ENCODE measurements at regions not wholly inside any gene's neighbourhood (a gene's known extent, or its start where the extent isn't known, plus 50 kb on each side); places are given as distances from the start of the nearest gene placed in this dataset.

DNA sequence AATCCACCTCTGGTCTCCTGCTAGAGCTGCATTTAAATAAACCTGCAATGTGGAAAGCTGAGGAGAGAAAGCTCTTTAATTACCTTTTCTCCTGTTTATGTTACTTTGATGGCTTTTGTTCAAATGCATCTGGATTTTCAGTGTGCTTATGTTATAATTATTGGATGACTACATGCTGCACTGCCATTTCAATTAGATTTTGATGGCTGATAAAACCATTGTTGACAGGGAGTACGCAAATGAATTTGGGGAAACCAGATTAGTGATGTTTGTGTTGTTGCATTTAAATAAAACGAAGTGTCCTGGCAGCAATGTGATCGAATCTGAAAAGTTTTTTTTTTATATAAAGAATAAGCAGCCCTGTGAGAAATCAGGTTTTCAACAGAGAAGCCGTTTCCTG is 799.8 kb downstream of the DIAPH3 start:
- Histone ChIP-seq H3K27ac (no peak overlapping the region), H3K27me3 (replicated peaks; ENCODE audit: insufficient read depth) (no peaks in the 10 kb centered on the region), H3K4me1 (ENCODE audit: control insufficient read depth in 1 of 2, low read depth in 2 of 2) (no peaks in the 10 kb centered on the region), H3K4me3 (no peak overlapping the region), H3K9me3 (no peaks in the 10 kb centered on the region), H3K36me3 (no peaks in the 10 kb centered on the region)
- no peak for DNase-seq (ENCODE audit: low spot score)
- ATAC-seq (ENCODE audit: insufficient number of reproducible peaks, low FRiP score, low read depth), result no peak
- TF ChIP-seq CTCF (IDR thresholded peaks at IDR 0.05), result no peak

GRCh38 chr13:59364641-59365085 is 799.1 kb downstream of the DIAPH3 start:
- ATAC-seq (ENCODE audit: insufficient number of reproducible peaks, low FRiP score, low read depth), result no peak
- no peak for DNase-seq (ENCODE audit: low spot score)
- Histone ChIP-seq H3K9me3 (no peaks in the 10 kb centered on the region), H3K36me3 (no peaks in the 10 kb centered on the region), H3K27me3 (replicated peaks; ENCODE audit: insufficient read depth) (no peaks in the 10 kb centered on the region), H3K4me3 (no peak overlapping the region), H3K27ac (no peak overlapping the region), H3K4me1 (ENCODE audit: control insufficient read depth in 1 of 2, low read depth in 2 of 2) (no peaks in the 10 kb centered on the region)
- no peak for TF ChIP-seq CTCF (IDR thresholded peaks at IDR 0.05)

DNA sequence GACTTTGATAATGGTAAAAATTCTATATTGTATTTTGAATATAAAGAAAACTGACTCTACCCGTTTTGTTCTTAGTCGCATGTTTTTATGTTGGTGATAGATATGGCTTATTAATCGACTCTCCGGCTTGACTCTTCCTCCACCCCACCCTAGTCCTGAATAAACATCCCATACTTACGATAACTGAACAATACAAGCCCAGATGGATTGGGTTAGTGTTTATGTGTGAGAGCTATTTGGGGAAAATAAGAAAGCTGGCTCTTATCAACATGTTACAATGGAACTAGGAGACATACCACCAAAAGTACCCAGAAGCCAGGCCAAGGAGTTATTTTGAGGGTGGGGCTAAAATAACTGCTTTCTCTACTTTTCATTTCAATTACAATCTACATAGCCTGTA is 796.3 kb downstream of the DIAPH3 start:
- DNase-seq (ENCODE audit: low spot score) (no peak), ATAC-seq (ENCODE audit: insufficient number of reproducible peaks, low FRiP score, low read depth) (no peak)
- H3K4me3 ChIP-seq, result no peak overlapping the region
- no peaks in the 10 kb centered on the region for H3K36me3 ChIP-seq
- no peaks in the 10 kb centered on the region for H3K9me3 ChIP-seq
- no peaks in the 10 kb centered on the region for H3K27me3 ChIP-seq (replicated peaks; ENCODE audit: insufficient read depth)
- no peaks in the 10 kb centered on the region for H3K4me1 ChIP-seq (ENCODE audit: control insufficient read depth in 1 of 2, low read depth in 2 of 2)
- H3K27ac ChIP-seq, result no peak overlapping the region
- no peak for TF ChIP-seq CTCF (IDR thresholded peaks at IDR 0.05)

- DNase-seq (ENCODE audit: low spot score) (no peak), ATAC-seq (ENCODE audit: insufficient number of reproducible peaks, low FRiP score, low read depth) (no peak)
- Histone ChIP-seq H3K36me3 (no peaks in the 10 kb centered on the region), H3K4me1 (ENCODE audit: control insufficient read depth in 1 of 2, low read depth in 2 of 2) (no peaks in the 10 kb centered on the region), H3K27ac (no peak overlapping the region), H3K27me3 (replicated peaks; ENCODE audit: insufficient read depth) (no peaks in the 10 kb centered on the region), H3K4me3 (no peak overlapping the region), H3K9me3 (no peaks in the 10 kb centered on the region)
- no peak for TF ChIP-seq CTCF (IDR thresholded peaks at IDR 0.05)
Observed at GRCh38 chr13:59367904-59368303, 795.8 kb downstream of the DIAPH3 start.

DNA sequence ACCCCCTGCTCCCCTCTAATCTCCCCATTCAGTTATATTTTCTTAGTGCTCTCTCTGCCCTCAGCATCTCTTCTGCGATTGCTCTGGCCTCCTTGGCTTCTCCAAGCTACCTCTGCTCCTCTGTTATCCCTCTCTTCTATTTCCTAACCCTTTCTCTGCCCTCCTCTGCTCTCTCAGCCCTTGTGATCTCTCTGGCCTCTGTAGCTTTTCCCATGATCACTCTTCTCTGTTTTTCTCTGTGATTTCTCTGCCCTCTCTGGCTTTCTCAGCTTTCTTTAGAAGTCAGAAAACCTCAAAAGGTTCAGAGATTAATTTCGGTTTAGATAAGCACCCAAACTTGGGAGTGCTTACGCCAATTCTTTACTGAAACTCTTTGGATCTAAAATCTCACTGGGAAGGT is 795.0 kb downstream of the DIAPH3 start:
- ATAC-seq (ENCODE audit: insufficient number of reproducible peaks, low FRiP score, low read depth) (no peak), DNase-seq (ENCODE audit: low spot score) (no peak)
- no peak for TF ChIP-seq CTCF (IDR thresholded peaks at IDR 0.05)
- no peak overlapping the region for H3K27ac ChIP-seq
- H3K36me3 ChIP-seq, result no peaks in the 10 kb centered on the region
- no peaks in the 10 kb centered on the region for H3K9me3 ChIP-seq
- no peaks in the 10 kb centered on the region for H3K27me3 ChIP-seq (replicated peaks; ENCODE audit: insufficient read depth)
- H3K4me1 ChIP-seq (ENCODE audit: control insufficient read depth in 1 of 2, low read depth in 2 of 2), result no peaks in the 10 kb centered on the region
- no peak overlapping the region for H3K4me3 ChIP-seq

All from thoracic aorta (tissue), 2 donors.